H54 (cell line): ENCODE measurements at regions not wholly inside any gene's neighbourhood (a gene's known extent, or its start where the extent isn't known, plus 50 kb on each side); places are given as distances from the start of the nearest gene placed in this dataset.
"Not testable (repeated sequence)": the region's sequence is repeated elsewhere in the genome, so short reads cannot be mapped to it uniquely, and the experiment has no call there.

Source experiments
- DNase-seq: peaks from one replicate; pipeline ENCODE4 v3.0.0; 2011; ENCODE audit warnings: low spot score, mixed read lengths; ENCODE audit not compliant: insufficient read length
- FAIRE-seq: peaks from 3 replicates; lab custom pipeline; 2011; peaks lifted over from hg19 to GRCh38; lab: Jason Lieb, UNC
- POLR2A ChIP-seq: IDR thresholded peaks from 2 replicates; pipeline ENCODE4 v1.6.1; 2011; ENCODE audit warnings: low read depth, mild to moderate bottlenecking, low read length

DNA sequence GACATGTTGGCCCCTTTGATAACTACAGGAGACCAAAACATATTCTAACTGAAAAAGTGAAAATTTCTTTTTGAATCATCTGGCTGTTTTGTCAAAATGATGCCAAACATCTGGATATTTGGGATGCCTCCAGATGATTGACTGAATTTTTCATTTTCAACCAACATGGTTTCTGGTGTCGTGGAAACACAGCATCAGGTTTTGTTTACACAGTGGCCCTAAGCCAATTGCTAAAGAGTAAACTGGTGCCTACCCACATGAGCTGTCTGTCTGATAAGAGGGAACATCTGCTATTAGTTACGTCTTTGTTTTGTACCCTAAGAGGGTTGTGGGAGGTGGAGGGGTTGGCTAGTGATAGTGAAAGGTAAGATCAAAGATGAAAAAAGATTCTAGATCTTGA, 204.8 kb downstream of the KCNK2 start:
- FAIRE-seq: no peak
- no peak for TF ChIP-seq POLR2A
- DNase-seq: no peak

DNA sequence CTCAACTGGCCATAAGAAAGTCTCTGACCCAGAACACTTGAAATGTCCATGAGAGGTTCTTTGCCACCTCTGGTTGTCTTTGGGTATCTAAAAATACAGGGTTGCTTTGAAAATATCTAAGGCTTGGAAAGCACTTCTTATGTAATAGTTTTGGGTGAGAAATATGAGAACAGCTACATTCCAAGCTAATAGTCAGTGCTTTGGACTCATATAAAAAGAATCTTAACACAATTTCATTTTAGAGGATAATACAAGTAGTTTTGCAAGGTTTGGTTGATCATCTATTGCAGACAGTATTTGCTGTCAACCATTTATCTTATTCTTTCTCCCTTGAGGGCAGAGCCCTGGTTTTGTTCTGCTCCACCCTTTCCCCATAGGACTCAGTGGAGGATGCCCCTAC, 207.5 kb downstream of the KCNK2 start:
- DNase-seq: no peak
- no peak for TF ChIP-seq POLR2A
- FAIRE-seq: no peak

DNA sequence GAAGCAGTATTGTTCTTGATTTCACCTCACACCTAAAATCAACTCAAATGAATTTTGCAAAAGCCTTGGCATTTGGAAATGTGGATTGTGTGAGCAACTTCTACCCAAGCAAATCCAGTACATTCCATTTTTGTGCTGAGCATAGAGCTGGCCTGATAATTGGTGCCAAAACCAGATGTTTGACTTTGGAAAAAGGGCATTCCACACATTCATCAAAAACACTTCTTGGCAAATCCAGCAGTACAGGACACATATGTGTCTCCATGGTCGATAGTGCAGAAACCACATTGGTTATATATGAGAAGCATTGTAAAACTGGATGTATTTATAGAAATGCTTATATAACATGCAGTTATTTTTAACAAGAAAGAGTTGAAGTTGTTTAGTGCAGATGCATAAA, 210.4 kb downstream of the KCNK2 start:
- FAIRE-seq: no peak
- no peak for TF ChIP-seq POLR2A
- no peak for DNase-seq

DNA sequence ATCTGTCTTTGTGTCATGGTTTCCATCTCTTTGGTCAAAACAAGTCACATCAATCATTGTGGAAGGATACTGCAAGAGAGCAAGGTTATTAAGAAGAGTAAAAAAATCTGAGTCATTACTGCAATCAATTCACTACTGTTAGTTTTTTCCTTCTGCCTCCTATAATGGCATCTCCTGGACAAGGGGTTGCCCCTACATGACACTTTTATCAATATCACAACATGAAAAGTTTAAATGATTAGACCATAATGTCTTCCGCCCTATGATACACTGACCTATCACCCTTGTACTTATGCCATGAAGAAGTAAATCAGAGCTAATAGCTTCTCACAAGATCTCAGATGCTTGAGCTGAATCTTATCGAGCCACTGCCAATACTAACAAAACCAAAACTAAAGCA, 223.9 kb downstream of the KCNK2 start:
- FAIRE-seq (no peak), DNase-seq (no peak)
- TF ChIP-seq POLR2A: no peak

DNA sequence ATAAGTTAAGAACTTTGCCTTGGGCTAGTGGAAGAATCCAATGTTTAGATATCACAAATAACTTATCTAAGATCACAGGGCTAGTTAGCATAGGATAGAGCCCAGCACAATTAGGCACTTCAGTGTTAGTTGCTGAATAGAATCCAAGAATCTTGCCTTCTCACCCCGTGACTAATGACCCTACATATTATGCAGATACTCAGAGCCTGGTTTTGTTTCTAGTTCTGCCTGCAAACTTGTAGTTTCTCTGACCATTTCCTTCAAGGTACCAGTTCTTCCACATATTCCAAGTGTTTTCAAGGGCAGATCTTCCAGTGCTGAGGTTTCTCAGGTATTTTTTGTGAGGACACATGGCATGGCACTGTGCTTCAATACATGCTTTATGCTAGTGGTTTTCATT, 239.3 kb downstream of the KCNK2 start:
- no peak for DNase-seq
- no peak for TF ChIP-seq POLR2A
- FAIRE-seq: no peak

DNA sequence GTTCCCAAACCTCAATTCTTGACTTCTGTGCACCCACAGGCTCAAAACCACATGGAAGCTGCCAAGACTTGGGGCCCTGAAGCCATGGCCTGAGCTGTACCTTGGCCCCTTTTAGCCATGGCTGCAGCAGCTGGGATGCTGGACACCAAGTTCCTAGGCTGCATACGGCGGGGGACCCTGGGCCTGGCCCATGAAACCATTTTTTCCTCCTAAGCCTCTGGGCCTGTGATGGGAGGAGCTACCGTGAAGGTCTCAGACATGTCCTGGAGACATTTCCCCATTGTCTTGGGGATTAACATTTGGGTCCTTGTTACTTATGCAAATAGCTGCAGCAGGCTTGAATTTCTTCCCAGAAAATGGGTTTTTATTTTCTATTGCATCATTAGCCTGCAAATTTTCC, 241.5 kb downstream of the KCNK2 start:
- FAIRE-seq, DNase-seq: not testable (repeated sequence)

DNA sequence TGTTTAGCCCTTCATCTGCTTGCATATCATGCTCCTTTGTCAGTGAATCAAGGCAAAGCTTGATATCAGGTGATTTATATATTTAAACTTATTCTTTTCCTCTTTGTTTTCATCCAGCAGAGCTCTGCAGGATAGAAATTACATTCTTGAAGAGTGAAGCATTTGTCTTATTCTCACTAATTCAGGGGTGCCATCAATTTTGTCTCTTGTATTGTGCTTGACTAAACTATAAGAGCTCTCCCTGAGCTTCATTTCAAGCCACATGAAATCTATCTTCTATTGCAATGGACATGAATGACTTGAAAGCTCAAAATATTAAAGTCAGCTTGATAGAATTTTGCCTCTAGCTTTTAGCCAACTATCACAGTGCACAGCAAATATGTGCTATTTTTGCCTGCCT, 236.7 kb upstream of the KCTD3 start:
- no peak for TF ChIP-seq POLR2A
- DNase-seq (no peak), FAIRE-seq (no peak)

DNA sequence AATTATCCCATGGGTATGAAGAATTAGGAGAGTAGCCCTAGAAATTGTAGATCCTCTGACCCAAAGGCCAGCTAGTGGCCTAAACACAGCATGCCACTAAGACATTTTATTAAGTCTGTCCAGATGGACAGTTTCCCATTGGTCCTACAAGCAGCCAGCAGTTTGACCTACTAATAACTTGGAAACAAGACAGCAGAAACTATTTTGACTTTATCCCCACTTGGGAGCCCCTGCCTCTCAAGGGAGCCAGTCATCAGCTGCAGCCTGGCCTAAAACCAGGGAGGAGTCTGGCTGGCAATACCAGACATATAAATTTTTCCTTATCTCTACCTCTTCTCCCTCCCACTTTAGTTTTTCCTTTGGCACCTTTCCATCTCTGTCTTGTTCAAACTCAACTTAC, 222.6 kb upstream of the KCTD3 start:
- no peak for DNase-seq
- TF ChIP-seq POLR2A: no peak
- no peak for FAIRE-seq

DNA sequence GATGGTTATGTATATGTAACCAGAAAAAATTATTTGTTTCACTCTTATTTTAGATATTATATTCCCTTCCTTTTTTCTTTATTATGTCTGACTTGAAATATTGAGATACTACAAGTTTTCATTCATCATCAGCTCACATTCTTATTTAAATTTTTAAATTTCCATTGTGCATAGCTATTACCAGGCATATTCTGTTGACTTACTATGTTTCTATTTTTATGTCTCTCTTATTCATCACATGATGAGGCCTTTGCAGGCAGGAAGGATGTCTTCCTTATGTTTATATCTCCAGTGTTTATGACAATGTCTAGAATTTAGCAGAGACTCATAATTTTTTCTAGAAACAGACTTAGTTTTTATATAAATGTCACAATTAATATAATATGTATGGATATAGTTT, 221.9 kb upstream of the KCTD3 start:
- TF ChIP-seq POLR2A: no peak
- FAIRE-seq: no peak
- DNase-seq: no peak

DNA sequence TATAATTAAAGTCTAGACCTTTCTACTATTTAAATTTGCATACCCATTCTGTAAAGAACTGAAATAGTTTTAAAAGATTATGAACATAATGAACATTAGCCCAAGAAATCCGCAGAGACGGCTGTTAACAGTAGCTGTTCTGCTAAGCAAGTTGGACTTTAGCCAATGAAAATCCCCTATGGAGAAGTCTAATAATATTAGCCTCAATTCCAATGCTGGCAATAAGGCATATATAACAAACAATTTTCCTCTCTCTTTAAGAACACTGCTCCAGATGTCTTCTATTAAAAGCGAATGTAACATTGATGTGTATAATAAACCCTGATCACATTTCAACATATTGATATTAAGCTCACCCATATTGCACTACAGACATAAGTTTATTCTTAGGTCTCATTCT, 221.3 kb upstream of the KCTD3 start:
- FAIRE-seq: no peak
- TF ChIP-seq POLR2A: no peak
- no peak for DNase-seq

DNA sequence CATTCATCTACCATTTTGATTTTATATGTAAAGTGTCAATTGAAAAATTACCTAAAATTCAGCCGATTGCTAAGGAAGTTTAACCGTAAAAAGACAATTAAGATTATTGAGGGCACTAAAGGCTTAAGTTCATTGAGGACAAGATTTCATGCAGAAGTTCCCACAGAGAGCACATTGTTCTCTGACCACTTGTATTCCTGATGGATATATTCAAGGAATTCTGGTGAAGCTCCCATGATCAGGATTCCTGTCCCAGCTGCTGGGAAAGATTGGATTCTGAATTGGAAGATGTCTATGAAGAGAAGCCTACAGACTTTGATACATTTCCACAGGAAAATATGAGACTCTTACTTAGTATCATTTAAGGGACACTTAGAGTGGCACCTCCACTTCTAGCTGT, 209.2 kb upstream of the KCTD3 start:
- FAIRE-seq (no peak), DNase-seq (no peak)
- TF ChIP-seq POLR2A: no peak

DNA sequence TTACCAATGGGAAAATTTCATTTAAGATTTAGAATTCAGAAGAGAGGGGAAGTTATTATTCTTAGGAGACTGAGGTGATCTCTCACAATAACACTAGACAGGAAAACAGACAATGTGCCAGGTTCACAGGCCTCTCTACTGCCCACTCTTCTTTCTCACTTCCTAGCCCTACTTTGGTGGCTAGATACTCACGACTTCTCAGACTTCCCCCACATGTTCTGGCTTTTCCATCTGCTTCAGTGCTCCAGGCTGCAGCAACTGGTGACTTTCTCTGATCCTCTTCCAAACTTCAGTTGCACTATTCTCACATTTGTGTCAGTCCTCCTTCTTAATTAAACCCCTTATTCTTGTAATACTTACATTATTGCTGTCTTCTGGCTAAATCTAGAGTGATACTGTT, 208.7 kb upstream of the KCTD3 start:
- DNase-seq (no peak), FAIRE-seq (no peak)
- TF ChIP-seq POLR2A: no peak

DNA sequence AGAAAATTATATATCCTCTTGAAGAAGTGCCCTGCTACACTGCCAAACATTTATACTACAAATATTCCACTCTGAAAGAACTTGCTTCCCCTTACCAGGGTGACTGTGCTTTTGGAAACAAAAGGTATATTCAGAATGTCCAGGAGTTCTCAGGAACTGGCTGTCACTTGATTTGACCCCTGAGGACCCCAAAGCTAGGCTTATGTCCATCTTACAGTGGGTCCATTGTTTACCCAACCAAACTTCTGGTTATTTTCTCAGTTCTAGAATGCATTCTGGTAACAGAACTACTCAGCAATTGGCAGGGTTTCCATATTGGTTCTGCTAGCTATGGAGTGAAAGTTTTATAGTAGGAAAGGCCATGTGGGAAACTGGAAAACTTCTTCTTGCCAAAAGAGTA, 207.1 kb upstream of the KCTD3 start:
- DNase-seq (no peak), FAIRE-seq (no peak)
- TF ChIP-seq POLR2A: no peak

DNA sequence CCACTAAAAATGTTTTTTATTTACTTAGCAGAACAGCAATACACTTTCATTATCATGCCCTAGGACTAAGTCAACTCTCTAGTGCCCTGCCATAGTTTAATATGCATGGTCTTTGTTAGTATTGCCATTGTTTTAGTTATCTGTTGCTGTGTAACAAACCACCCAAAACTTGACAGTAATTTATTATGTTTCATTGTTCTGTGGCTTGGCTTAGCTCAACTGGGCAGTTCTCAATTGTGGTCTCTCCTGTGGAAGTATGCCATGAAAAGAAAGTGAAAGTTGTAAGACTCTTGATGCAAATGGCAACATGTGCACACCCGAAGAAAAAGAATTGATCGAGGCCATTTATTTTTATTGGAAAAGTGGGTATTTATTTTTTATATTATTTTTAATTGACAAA, 206.3 kb upstream of the KCTD3 start:
- no peak for FAIRE-seq
- TF ChIP-seq POLR2A: no peak

DNA sequence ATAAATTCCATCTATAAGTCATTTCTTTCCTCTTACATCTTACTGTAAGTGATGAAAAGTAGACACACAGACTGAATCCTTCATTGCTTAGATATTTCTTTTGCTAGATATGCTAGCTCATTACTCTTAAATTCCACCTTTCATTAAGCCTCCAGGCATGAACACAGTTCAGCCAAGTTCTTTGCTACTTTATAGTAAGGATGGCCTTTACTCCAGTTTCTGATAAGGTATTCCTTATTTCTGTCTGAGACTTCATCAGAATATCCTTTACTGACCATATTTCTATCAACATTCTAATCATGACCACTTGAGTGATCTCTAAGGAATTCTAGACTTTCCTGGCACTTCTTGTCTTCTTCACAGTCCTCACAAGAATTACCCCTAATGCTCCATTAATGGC, 191.7 kb upstream of the KCTD3 start:
- DNase-seq: no peak
- FAIRE-seq: no peak
- no peak for TF ChIP-seq POLR2A

More for the DNA sequence above, 206.3 kb upstream of the KCTD3 start:
- no peak for DNase-seq

DNA sequence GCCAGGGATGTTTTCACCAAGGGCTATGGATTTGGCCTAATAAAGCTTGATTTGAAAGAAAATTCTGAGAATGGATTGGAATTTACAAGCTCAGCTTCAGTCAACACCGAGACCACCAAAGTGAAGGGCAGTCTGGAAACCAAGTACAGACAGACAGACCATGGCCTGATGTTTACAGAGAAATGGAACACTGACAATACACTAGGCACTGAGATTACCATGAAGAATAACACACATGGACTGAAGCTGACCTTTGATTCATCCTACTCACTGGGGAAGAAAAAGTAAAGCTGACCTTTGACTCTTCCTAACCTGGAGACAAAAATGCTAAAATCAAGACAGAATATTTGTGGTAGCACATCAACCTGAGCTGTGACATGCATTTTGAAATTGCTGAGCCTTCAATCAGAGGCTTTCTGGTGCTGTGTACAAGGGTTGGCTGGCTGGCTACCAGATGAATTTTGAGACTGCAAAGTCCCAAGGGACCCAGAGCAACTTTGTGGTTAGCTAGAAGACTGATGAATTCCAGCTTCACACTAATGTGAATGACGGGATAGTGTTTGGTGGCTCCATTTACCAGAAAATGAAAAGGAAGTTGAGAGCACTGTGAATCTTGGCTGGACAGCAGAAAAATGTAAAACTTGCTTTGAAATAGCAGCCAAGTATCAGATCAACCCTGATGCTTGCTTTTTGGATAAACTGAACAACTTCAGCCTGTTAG, 190.4 kb upstream of the KCTD3 start:
- FAIRE-seq (no peak), DNase-seq (no peak)
- TF ChIP-seq POLR2A: no peak

DNA sequence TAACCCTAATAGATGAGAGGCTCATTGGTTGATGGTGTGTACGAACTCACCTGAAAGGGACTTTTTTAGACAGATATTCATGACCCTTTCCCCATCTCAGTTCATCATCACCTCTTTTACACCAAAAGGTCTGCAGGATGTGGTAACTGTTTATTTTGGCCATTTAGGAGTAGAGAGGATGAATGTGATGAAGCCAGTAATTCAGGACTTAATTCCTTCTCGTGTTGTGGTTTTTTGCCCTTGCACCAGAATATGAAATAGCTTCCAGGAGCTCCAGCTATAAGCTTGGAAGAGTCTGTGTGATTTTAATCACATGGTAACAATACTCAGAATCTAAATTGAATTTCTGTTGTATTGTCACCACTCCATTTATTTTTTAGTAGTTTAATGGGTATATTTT, 189.4 kb upstream of the KCTD3 start:
- FAIRE-seq (no peak), DNase-seq (no peak)
- TF ChIP-seq POLR2A: no peak
